ENCODE measurements at regions not wholly inside any gene's neighbourhood (a gene's known extent, or its start where the extent isn't known, plus 50 kb on each side); places are given as distances from the start of the nearest gene placed in this dataset.
A peak's percentile ranks its signal among the peaks of the same experiment; 100 is the strongest.

- peak; percentile 86 for TF ChIP-seq POLR2AphosphoS5 (IDR thresholded peaks at IDR 0.05; ENCODE audit: low read depth, low read length)
- TF ChIP-seq POLR2A (IDR thresholded peaks at IDR 0.05; ENCODE audit: low read depth, low read length) = peak; percentile 90
Measured at GRCh38 chr12:89880690-89881350, 172.2 kb upstream of the ATP2B1 start.
